Fibroblast of pulmonary artery (primary cell): ENCODE measurements at regions not wholly inside any gene's neighbourhood (a gene's known extent, or its start where the extent isn't known, plus 50 kb on each side); places are given as distances from the start of the nearest gene placed in this dataset.

Experiments
- DNase-seq: peaks from one replicate; pipeline ENCODE4 v3.0.0-alpha.2; 2010; ENCODE audit warnings: low read depth
- H3K4me3 ChIP-seq: replicated peaks from 2 replicates; pipeline ENCODE4 v1.5.1; 2011; ENCODE audit warnings: low read depth, mild to moderate bottlenecking, control low read depth, low read length, moderate library complexity
- CTCF ChIP-seq: IDR thresholded peaks from 2 replicates; pipeline ENCODE4 v1.5.1; 2011; ENCODE audit warnings: mild to moderate bottlenecking, control low read depth, low read length, inconsistent platforms; ENCODE audit errors: missing control alignments

GRCh38 chr6:103677290-103677689 is 1182.4 kb downstream of the HACE1 start:
- TF ChIP-seq CTCF, result no peak

GRCh38 chr6:103675807-103676406 is 1183.8 kb downstream of the HACE1 start:
- DNase-seq, result peak; percentile 13
- TF ChIP-seq CTCF, result no peak
- H3K4me3 ChIP-seq, result no peak overlapping the region

More at GRCh38 chr6:103677290-103677689, 1182.4 kb downstream of the HACE1 start:
- no peak overlapping the region for H3K4me3 ChIP-seq
- no peak for DNase-seq

- TF ChIP-seq CTCF, result no peak
- no peak for DNase-seq
- no peak overlapping the region for H3K4me3 ChIP-seq
These were observed 1184.9 kb downstream of the HACE1 start for GRCh38 chr6:103674790-103675189.

- no peak overlapping the region for H3K4me3 ChIP-seq
- TF ChIP-seq CTCF, result no peak
- peak; percentile 6 for DNase-seq
These were observed 1187.5 kb downstream of the HACE1 start for GRCh38 chr6:103672169-103672568.

- H3K4me3 ChIP-seq, result no peak overlapping the region
- no peak for TF ChIP-seq CTCF
These were observed 1230.1 kb downstream of the HACE1 start for GRCh38 chr6:103629613-103630012.

GRCh38 chr6:103617642-103618041 is 1242.1 kb downstream of the HACE1 start:
- no peak for TF ChIP-seq CTCF
- no peak for DNase-seq
- H3K4me3 ChIP-seq, result no peak overlapping the region

More at GRCh38 chr6:103629613-103630012, 1230.1 kb downstream of the HACE1 start:
- DNase-seq, result no peak

- no peak overlapping the region for H3K4me3 ChIP-seq
- TF ChIP-seq CTCF, result no peak
- no peak for DNase-seq
These were observed 1272.0 kb downstream of the HACE1 start for GRCh38 chr6:103587722-103588121.
